BJ (cell line): ENCODE measurements at regions not wholly inside any gene's neighbourhood (a gene's known extent, or its start where the extent isn't known, plus 50 kb on each side); places are given as distances from the start of the nearest gene placed in this dataset.
"Not testable (repeated sequence)": the region's sequence is repeated elsewhere in the genome, so short reads cannot be mapped to it uniquely, and the experiment has no call there.

ENCODE experiments used
- CTCF ChIA-PET: fragments of 350-600 bp; formaldehyde crosslinking; extraction: SDS; loops from one replicate; lab custom pipeline; 2021; ENCODE audit warnings: antibody characterized with exemption, inconsistent platforms; lab: Yijun Ruan, JAX
- POLR2A ChIA-PET: fragments of 300-600 bp; sonication (Branson Sonifier 250); formaldehyde crosslinking; extraction: SDS; loops from one replicate; lab custom pipeline; 2021; ENCODE audit warnings: antibody characterized with exemption; lab: Charles Lee
- DNase-seq: peaks from one replicate; pipeline ENCODE4 v3.0.0-alpha.2; 2011; ENCODE audit warnings: low read depth
- H3K27me3 ChIP-seq: 2 replicates; pipeline ENCODE4 v1.6.0; 2011; ENCODE audit warnings: low read length; ENCODE audit not compliant: control insufficient read depth, insufficient read depth
- H3K36me3 ChIP-seq: 2 replicates; pipeline ENCODE4 v1.5.1; 2011; ENCODE audit warnings: low read length; ENCODE audit not compliant: control insufficient read depth, insufficient read depth
- H3K4me3 ChIP-seq: 2 replicates; pipeline ENCODE4 v1.5.1; 2011; ENCODE audit warnings: low read depth, mild to moderate bottlenecking, control low read depth, low read length
- CTCF ChIP-seq: IDR thresholded peaks from 2 replicates; pipeline ENCODE4 v1.5.1; 2011; ENCODE audit warnings: low read depth, mild to moderate bottlenecking, control low read depth, inconsistent platforms, low read length, moderate library complexity; ENCODE audit not compliant: insufficient read depth

GRCh38 chr2:193462411-193462810 is 1267.7 kb upstream of the TMEFF2 start:
- Histone ChIP-seq H3K36me3 (no peaks in the 10 kb centered on the region), H3K27me3 (no peaks in the 10 kb centered on the region), H3K4me3 (no peak overlapping the region)
- no peak for DNase-seq
- TF ChIP-seq CTCF, result no peak
- CTCF ChIA-PET, result no interaction called here
- POLR2A ChIA-PET, result no interaction called here

GRCh38 chr2:193461431-193461934 is 1266.8 kb upstream of the TMEFF2 start:
- CTCF ChIA-PET, result no interaction called here
- Histone ChIP-seq H3K27me3 (no peaks in the 10 kb centered on the region), H3K36me3 (no peaks in the 10 kb centered on the region), H3K4me3 (no peak overlapping the region)
- TF ChIP-seq CTCF, result no peak
- no peak for DNase-seq
- POLR2A ChIA-PET, result no interaction called here

GRCh38 chr2:193446967-193447366 is 1252.2 kb upstream of the TMEFF2 start:
- DNase-seq, result no peak
- no peak overlapping the region for H3K4me3 ChIP-seq
- no peak for TF ChIP-seq CTCF
- POLR2A ChIA-PET, result no interaction called here
- no peaks in the 10 kb centered on the region for H3K27me3 ChIP-seq
- H3K36me3 ChIP-seq, result no peaks in the 10 kb centered on the region
- CTCF ChIA-PET, result interaction anchor here (0.6 kb wide), 1 partner anchor 314 kb away, joined by 3 read pairs; no protein-coding TSS in a partner anchor

- ChIA-PET POLR2A (no interaction called here), CTCF (no interaction called here)
- no peaks in the 10 kb centered on the region for H3K36me3 ChIP-seq
Measured at GRCh38 chr2:193442293-193442692, 1247.6 kb upstream of the TMEFF2 start.

GRCh38 chr2:193428336-193428818 is 1233.6 kb upstream of the TMEFF2 start:
- TF ChIP-seq CTCF, result no peak
- Histone ChIP-seq H3K27me3 (no peaks in the 10 kb centered on the region), H3K36me3 (no peaks in the 10 kb centered on the region), H3K4me3 (no peak overlapping the region)
- POLR2A ChIA-PET, result no interaction called here
- CTCF ChIA-PET, result no interaction called here
- DNase-seq, result no peak

More at GRCh38 chr2:193442293-193442692, 1247.6 kb upstream of the TMEFF2 start:
- no peak for DNase-seq
- Histone ChIP-seq H3K4me3 (no peak overlapping the region), H3K27me3 (no peaks in the 10 kb centered on the region)
- no peak for TF ChIP-seq CTCF

- H3K4me3 ChIP-seq, POLR2A ChIA-PET, DNase-seq, H3K36me3 ChIP-seq, H3K27me3 ChIP-seq, CTCF ChIA-PET: not testable (repeated sequence)
Measured at GRCh38 chr2:193412368-193412767, 1217.6 kb upstream of the TMEFF2 start.
